ENCODE measurements at regions not wholly inside any gene's neighbourhood (a gene's known extent, or its start where the extent isn't known, plus 50 kb on each side); places are given as distances from the start of the nearest gene placed in this dataset.

DNA sequence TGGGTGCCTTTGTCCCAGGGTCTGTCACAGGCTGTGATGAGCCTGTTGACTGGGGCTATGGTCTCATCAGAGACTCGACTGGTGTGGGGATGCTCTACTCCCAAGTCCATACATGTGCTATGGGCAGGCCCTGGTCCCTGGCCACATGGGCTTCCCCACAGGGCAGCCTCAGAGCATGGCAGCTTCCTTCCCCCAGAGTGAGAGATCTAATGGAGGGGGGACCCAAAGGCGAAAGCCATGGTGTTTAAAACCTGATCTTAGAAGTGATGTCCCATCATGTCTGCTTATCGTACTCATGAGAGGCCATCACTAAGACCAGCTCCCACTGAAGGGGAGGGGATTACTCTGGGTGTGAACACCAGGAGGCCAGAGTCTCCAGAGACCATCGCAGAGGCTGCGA lies 279.0 kb upstream of the RTL1 start:
- Histone ChIP-seq H3K4me3 (ENCODE audit: low read depth, low read length) (no peak overlapping the region), H3K27me3 (ENCODE audit: insufficient read depth, low read length) (peaks cover 8% of the 10 kb centered on the region), H2AFZ (ENCODE audit: low read length, unreplicated experiment) (no peak overlapping the region), H3K36me3 (ENCODE audit: insufficient read depth, low read length) (no peaks in the 10 kb centered on the region), H3K4me1 (ENCODE audit: control insufficient read depth, insufficient read depth, low read length, unreplicated experiment) (no peaks in the 10 kb centered on the region), H3K79me2 (ENCODE audit: control insufficient read depth, insufficient read depth, low read length, unreplicated experiment) (no peaks in the 10 kb centered on the region), H3K27ac (ENCODE audit: low read depth, low read length) (no peak overlapping the region)

DNA sequence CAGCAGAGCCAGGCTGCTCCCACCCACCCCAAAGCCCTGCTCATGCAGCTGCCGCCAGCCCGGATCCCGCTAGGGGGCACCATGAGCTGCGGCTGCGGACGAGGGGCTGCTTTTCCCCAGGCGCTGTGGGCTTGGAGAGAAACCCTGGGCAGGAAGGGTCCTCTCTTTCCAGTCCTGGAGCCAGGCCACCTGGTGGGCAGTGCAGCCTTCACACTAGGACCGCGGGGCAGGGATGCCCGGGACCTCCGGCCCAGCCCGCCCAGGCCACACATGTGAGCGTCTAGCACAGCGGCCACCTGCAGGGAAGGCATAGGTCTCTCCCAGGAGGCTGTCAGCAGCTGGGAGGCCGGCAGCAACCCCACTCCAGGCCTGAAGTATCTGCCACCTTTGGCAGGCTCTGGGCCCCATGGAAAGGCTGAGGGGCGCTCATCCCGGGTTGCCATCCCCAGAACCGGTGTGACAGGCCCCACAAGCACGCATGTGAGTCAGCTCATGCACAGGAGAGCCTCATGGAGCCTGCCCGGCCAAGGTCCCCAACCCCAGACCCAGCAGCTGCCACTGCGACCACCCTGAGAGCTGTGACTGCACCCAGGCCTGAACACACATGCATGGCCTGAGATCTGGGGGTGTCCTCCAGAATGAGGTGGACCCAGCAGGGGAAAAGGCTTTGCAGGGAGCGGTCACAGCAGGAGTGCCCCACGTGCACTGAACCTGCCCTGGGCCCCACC lies 280.0 kb upstream of the RTL1 start:
- H3K4me1 ChIP-seq (ENCODE audit: control insufficient read depth, insufficient read depth, low read length, unreplicated experiment): no peaks in the 10 kb centered on the region
- peaks cover 10% of the 10 kb centered on the region for H3K27me3 ChIP-seq (ENCODE audit: insufficient read depth, low read length)
- no peak overlapping the region for H2AFZ ChIP-seq (ENCODE audit: low read length, unreplicated experiment)
- no peaks in the 10 kb centered on the region for H3K36me3 ChIP-seq (ENCODE audit: insufficient read depth, low read length)
- H3K4me3 ChIP-seq (ENCODE audit: low read depth, low read length): no peak overlapping the region
- H3K79me2 ChIP-seq (ENCODE audit: control insufficient read depth, insufficient read depth, low read length, unreplicated experiment): no peaks in the 10 kb centered on the region
- no peak overlapping the region for H3K27ac ChIP-seq (ENCODE audit: low read depth, low read length)

DNA sequence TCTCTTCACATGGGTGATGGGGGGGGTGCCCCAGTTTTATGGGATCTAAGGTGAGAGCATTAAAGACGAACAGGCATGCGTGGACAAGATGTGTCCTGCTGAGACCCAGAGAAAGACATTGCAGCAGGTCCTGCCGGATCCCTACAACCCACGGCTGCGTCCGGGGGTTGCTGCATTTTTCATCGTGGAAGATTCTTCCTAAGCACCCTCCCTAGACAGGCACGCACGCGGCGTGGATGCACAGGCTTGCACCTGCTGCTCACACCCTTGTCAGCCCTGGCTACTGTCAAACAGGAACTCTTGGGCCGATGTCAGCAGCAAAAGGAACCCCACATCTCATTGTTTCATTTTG lies 280.6 kb upstream of the RTL1 start:
- no peaks in the 10 kb centered on the region for H3K4me1 ChIP-seq (ENCODE audit: control insufficient read depth, insufficient read depth, low read length, unreplicated experiment)
- H3K4me3 ChIP-seq (ENCODE audit: low read depth, low read length): no peak overlapping the region
- H3K79me2 ChIP-seq (ENCODE audit: control insufficient read depth, insufficient read depth, low read length, unreplicated experiment): no peaks in the 10 kb centered on the region
- no peak overlapping the region for H3K27ac ChIP-seq (ENCODE audit: low read depth, low read length)
- H3K27me3 ChIP-seq (ENCODE audit: insufficient read depth, low read length): peaks cover 11% of the 10 kb centered on the region
- no peak overlapping the region for H2AFZ ChIP-seq (ENCODE audit: low read length, unreplicated experiment)
- H3K36me3 ChIP-seq (ENCODE audit: insufficient read depth, low read length): no peaks in the 10 kb centered on the region

GRCh38 chr14:101184572-101184971 lies 281.1 kb upstream of the RTL1 start:
- peaks cover 11% of the 10 kb centered on the region for H3K27me3 ChIP-seq (ENCODE audit: insufficient read depth, low read length)
- no peak overlapping the region for H3K27ac ChIP-seq (ENCODE audit: low read depth, low read length)
- no peaks in the 10 kb centered on the region for H3K79me2 ChIP-seq (ENCODE audit: control insufficient read depth, insufficient read depth, low read length, unreplicated experiment)
- H3K4me3 ChIP-seq (ENCODE audit: low read depth, low read length): no peak overlapping the region
- H3K4me1 ChIP-seq (ENCODE audit: control insufficient read depth, insufficient read depth, low read length, unreplicated experiment): no peaks in the 10 kb centered on the region
- no peak overlapping the region for H2AFZ ChIP-seq (ENCODE audit: low read length, unreplicated experiment)
- no peaks in the 10 kb centered on the region for H3K36me3 ChIP-seq (ENCODE audit: insufficient read depth, low read length)

DNA sequence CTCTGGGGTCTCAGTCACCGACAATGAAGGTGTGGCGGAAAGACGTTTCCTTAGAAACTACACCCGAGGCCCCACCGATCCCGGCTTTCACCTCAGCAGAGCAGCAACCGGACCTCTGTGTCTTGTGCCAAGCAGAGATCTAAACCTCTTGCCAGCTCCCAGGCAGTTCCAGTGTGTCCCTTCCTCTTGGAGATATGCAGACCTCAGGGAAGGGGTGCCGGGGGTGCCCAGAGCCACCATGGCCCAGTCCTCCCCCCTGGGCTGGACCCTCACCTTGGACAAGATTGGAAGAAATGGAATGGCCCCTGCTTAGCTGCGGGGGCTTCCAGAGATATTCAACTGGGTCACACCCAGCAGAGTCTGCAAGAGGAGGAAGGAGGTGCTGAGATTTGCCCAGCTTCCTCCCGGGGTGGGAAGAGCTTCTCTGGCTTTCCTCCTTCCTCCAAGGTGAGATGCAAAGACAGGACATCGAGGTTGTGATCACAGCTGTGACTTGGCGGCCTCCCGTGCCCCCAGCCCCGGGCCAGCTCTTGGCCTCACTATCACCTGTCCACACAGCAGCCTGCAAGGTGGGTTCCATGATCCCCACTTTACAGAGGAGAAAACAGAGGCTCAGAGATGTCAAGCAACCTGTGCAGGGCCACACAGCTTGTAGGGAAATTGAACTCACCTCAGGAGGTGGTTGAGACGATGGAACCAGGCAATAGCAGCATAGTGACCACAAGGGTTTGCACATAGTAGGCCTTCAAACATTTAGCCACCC lies 281.7 kb upstream of the RTL1 start:
- Histone ChIP-seq H2AFZ (ENCODE audit: low read length, unreplicated experiment) (no peak overlapping the region), H3K79me2 (ENCODE audit: control insufficient read depth, insufficient read depth, low read length, unreplicated experiment) (no peaks in the 10 kb centered on the region), H3K4me1 (ENCODE audit: control insufficient read depth, insufficient read depth, low read length, unreplicated experiment) (no peaks in the 10 kb centered on the region), H3K36me3 (ENCODE audit: insufficient read depth, low read length) (no peaks in the 10 kb centered on the region), H3K4me3 (ENCODE audit: low read depth, low read length) (no peak overlapping the region), H3K27me3 (ENCODE audit: insufficient read depth, low read length) (peaks cover 11% of the 10 kb centered on the region), H3K27ac (ENCODE audit: low read depth, low read length) (no peak overlapping the region)

- Histone ChIP-seq H2AFZ (ENCODE audit: low read length, unreplicated experiment) (no peak overlapping the region), H3K27ac (ENCODE audit: low read depth, low read length) (no peak overlapping the region), H3K36me3 (ENCODE audit: insufficient read depth, low read length) (no peaks in the 10 kb centered on the region), H3K4me3 (ENCODE audit: low read depth, low read length) (no peak overlapping the region), H3K27me3 (ENCODE audit: insufficient read depth, low read length) (peaks cover 11% of the 10 kb centered on the region), H3K4me1 (ENCODE audit: control insufficient read depth, insufficient read depth, low read length, unreplicated experiment) (no peaks in the 10 kb centered on the region), H3K79me2 (ENCODE audit: control insufficient read depth, insufficient read depth, low read length, unreplicated experiment) (no peaks in the 10 kb centered on the region)
Observed at GRCh38 chr14:101185946-101186345, 282.4 kb upstream of the RTL1 start.

- Histone ChIP-seq H3K27ac (ENCODE audit: low read depth, low read length) (no peak overlapping the region), H3K4me3 (ENCODE audit: low read depth, low read length) (no peak overlapping the region), H3K36me3 (ENCODE audit: insufficient read depth, low read length) (no peaks in the 10 kb centered on the region), H3K4me1 (ENCODE audit: control insufficient read depth, insufficient read depth, low read length, unreplicated experiment) (no peaks in the 10 kb centered on the region), H2AFZ (ENCODE audit: low read length, unreplicated experiment) (no peak overlapping the region), H3K79me2 (ENCODE audit: control insufficient read depth, insufficient read depth, low read length, unreplicated experiment) (no peaks in the 10 kb centered on the region), H3K27me3 (ENCODE audit: insufficient read depth, low read length) (peaks cover 11% of the 10 kb centered on the region)
Observed at GRCh38 chr14:101186544-101186943, 283.0 kb upstream of the RTL1 start.

GRCh38 chr14:101186992-101187815 lies 283.7 kb upstream of the RTL1 start:
- H3K27me3 ChIP-seq (ENCODE audit: insufficient read depth, low read length): peaks cover 11% of the 10 kb centered on the region
- no peaks in the 10 kb centered on the region for H3K36me3 ChIP-seq (ENCODE audit: insufficient read depth, low read length)
- no peak overlapping the region for H3K4me3 ChIP-seq (ENCODE audit: low read depth, low read length)
- H2AFZ ChIP-seq (ENCODE audit: low read length, unreplicated experiment): no peak overlapping the region
- no peak overlapping the region for H3K27ac ChIP-seq (ENCODE audit: low read depth, low read length)
- no peaks in the 10 kb centered on the region for H3K79me2 ChIP-seq (ENCODE audit: control insufficient read depth, insufficient read depth, low read length, unreplicated experiment)
- H3K4me1 ChIP-seq (ENCODE audit: control insufficient read depth, insufficient read depth, low read length, unreplicated experiment): no peaks in the 10 kb centered on the region

DNA sequence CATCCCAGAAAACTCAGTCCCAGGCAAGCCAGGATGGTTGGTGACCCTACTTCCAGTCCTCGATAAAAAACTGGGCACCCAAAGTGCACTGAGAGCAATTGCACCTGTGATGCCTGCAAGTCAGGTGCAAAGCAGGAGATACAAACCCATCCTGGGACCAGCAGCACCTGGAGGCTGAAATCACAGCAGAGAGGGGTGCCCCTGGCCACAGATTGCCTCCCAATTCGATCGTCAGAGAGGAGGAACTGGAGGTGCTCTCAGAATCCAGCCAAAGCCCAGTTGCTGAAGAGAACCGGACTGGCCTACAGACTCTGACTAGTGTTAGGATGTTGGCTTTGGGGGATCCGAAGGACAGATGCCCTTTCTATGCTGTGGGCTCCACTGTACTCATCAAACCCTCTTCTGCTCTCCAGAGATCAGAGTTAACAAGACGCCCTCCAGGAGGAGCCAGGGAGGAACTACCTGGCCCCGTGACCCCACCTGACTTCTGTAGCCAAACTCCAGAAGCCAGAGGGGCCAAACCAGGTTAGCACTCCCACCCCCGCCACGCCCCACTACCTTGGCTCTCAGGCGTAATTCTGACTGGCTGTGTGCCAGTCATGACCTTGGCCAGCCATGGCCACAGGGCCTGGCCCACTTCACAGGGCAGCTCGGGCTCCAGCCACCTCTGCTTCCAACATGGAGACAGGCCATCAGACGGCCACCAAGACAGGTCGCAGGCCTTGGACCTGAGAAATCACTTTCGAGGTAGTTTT lies 284.5 kb upstream of the RTL1 start:
- no peaks in the 10 kb centered on the region for H3K36me3 ChIP-seq (ENCODE audit: insufficient read depth, low read length)
- no peak overlapping the region for H3K27ac ChIP-seq (ENCODE audit: low read depth, low read length)
- no peaks in the 10 kb centered on the region for H3K79me2 ChIP-seq (ENCODE audit: control insufficient read depth, insufficient read depth, low read length, unreplicated experiment)
- H3K27me3 ChIP-seq (ENCODE audit: insufficient read depth, low read length): peaks cover 11% of the 10 kb centered on the region
- H3K4me3 ChIP-seq (ENCODE audit: low read depth, low read length): no peak overlapping the region
- no peak overlapping the region for H2AFZ ChIP-seq (ENCODE audit: low read length, unreplicated experiment)
- H3K4me1 ChIP-seq (ENCODE audit: control insufficient read depth, insufficient read depth, low read length, unreplicated experiment): no peaks in the 10 kb centered on the region

GRCh38 chr14:101188571-101188915 lies 285.0 kb upstream of the RTL1 start:
- H3K79me2 ChIP-seq (ENCODE audit: control insufficient read depth, insufficient read depth, low read length, unreplicated experiment): no peaks in the 10 kb centered on the region
- H3K4me1 ChIP-seq (ENCODE audit: control insufficient read depth, insufficient read depth, low read length, unreplicated experiment): no peaks in the 10 kb centered on the region
- H2AFZ ChIP-seq (ENCODE audit: low read length, unreplicated experiment): no peak overlapping the region
- no peak overlapping the region for H3K4me3 ChIP-seq (ENCODE audit: low read depth, low read length)
- no peaks in the 10 kb centered on the region for H3K36me3 ChIP-seq (ENCODE audit: insufficient read depth, low read length)
- no peak overlapping the region for H3K27ac ChIP-seq (ENCODE audit: low read depth, low read length)
- H3K27me3 ChIP-seq (ENCODE audit: insufficient read depth, low read length): peaks cover 11% of the 10 kb centered on the region
